Neural cell (in vitro differentiated cells): ENCODE measurements at regions not wholly inside any gene's neighbourhood (a gene's known extent, or its start where the extent isn't known, plus 50 kb on each side); places are given as distances from the start of the nearest gene placed in this dataset.

Source experiments
- EP300 ChIP-seq: fragments of 450-650 bp; conservative IDR thresholded peaks from 2 replicates; pipeline ENCODE4 v1.6.1; 2014; ENCODE audit warnings: antibody characterized with exemption, mild to moderate bottlenecking, moderate library complexity; ENCODE audit not compliant: poor library complexity, severe bottlenecking
- EZH2 ChIP-seq: fragments of 200-600, 300-800 bp; shearing (Covaris generic), sonication (generic); IDR thresholded peaks from 2 replicates; pipeline ENCODE4 v1.6.1; 2014; ENCODE audit warnings: antibody characterized with exemption, low read length, borderline replicate concordance, mild to moderate bottlenecking; ENCODE audit not compliant: insufficient read depth, poor library complexity, severe bottlenecking
- POLR2AphosphoS5 ChIP-seq: IDR thresholded peaks from 2 replicates; pipeline ENCODE4 v1.6.1; 2012
- RAD21 ChIP-seq: fragments of 450-650 bp; conservative IDR thresholded peaks from 2 replicates; pipeline ENCODE4 v1.6.1; 2014; ENCODE audit warnings: antibody characterized with exemption, mild to moderate bottlenecking, moderate library complexity
- TAF1 ChIP-seq: IDR thresholded peaks from 2 replicates; pipeline ENCODE4 v1.6.1; 2012; ENCODE audit warnings: low read depth
- TF ChIP-seq, protein P1 (sequence below): fragments of 450-650 bp; IDR thresholded peaks from 2 replicates; pipeline ENCODE4 v1.5.1; 2014; ENCODE audit warnings: antibody characterized with exemption, mild to moderate bottlenecking, moderate library complexity; ENCODE audit not compliant: poor library complexity, severe bottlenecking
- TF ChIP-seq, protein P2 (sequence below): IDR thresholded peaks from 2 replicates; pipeline ENCODE4 v1.6.1; 2012; ENCODE audit warnings: borderline replicate concordance

DNA sequence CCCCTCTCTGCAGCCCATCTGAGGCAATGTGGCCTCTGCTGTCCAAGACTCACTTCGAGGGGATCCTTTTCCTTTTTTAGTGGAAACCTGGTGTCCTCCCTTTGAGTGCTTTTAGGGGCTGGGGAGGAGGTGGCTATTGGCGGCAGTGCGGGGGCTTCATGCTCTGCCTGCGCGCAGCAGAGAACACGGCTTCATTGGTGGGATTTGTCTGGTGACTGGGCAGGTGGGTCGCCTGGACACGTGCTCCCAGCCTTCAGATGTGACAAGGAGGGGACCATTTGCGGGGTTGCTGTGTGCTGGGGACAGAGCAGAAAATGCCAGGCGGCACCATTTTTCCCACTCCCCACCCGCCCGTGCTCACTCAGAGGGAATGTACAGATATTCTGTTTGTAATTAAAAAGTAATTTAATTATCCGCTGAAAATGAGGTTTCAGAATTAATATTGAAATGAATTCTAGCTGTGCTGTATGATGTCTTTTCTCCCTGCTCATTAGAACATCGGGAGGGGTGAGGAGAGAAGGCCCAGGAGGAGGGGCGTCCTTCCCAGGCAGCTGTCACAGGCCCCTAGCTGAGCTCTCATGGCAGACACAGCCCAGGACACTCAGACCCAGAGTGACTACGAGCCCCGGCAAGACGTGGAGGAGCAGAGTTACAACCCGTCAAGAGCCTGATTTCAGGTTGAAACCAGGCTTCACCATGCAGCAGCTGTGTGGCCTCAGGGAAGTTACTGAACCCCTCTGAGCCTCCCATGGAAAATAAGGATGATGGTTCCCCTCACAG, 417.2 kb upstream of the SULF2 start:
- TF ChIP-seq, protein P1, sequence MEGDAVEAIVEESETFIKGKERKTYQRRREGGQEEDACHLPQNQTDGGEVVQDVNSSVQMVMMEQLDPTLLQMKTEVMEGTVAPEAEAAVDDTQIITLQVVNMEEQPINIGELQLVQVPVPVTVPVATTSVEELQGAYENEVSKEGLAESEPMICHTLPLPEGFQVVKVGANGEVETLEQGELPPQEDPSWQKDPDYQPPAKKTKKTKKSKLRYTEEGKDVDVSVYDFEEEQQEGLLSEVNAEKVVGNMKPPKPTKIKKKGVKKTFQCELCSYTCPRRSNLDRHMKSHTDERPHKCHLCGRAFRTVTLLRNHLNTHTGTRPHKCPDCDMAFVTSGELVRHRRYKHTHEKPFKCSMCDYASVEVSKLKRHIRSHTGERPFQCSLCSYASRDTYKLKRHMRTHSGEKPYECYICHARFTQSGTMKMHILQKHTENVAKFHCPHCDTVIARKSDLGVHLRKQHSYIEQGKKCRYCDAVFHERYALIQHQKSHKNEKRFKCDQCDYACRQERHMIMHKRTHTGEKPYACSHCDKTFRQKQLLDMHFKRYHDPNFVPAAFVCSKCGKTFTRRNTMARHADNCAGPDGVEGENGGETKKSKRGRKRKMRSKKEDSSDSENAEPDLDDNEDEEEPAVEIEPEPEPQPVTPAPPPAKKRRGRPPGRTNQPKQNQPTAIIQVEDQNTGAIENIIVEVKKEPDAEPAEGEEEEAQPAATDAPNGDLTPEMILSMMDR: no peak
- TF ChIP-seq EZH2 (no peak), TAF1 (no peak), POLR2AphosphoS5 (no peak), EP300 (no peak), RAD21 (no peak)
- TF ChIP-seq, protein P2, sequence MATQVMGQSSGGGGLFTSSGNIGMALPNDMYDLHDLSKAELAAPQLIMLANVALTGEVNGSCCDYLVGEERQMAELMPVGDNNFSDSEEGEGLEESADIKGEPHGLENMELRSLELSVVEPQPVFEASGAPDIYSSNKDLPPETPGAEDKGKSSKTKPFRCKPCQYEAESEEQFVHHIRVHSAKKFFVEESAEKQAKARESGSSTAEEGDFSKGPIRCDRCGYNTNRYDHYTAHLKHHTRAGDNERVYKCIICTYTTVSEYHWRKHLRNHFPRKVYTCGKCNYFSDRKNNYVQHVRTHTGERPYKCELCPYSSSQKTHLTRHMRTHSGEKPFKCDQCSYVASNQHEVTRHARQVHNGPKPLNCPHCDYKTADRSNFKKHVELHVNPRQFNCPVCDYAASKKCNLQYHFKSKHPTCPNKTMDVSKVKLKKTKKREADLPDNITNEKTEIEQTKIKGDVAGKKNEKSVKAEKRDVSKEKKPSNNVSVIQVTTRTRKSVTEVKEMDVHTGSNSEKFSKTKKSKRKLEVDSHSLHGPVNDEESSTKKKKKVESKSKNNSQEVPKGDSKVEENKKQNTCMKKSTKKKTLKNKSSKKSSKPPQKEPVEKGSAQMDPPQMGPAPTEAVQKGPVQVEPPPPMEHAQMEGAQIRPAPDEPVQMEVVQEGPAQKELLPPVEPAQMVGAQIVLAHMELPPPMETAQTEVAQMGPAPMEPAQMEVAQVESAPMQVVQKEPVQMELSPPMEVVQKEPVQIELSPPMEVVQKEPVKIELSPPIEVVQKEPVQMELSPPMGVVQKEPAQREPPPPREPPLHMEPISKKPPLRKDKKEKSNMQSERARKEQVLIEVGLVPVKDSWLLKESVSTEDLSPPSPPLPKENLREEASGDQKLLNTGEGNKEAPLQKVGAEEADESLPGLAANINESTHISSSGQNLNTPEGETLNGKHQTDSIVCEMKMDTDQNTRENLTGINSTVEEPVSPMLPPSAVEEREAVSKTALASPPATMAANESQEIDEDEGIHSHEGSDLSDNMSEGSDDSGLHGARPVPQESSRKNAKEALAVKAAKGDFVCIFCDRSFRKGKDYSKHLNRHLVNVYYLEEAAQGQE: no peak
